RWPE1 (cell line): ENCODE measurements at regions not wholly inside any gene's neighbourhood (a gene's known extent, or its start where the extent isn't known, plus 50 kb on each side); places are given as distances from the start of the nearest gene placed in this dataset.
"Not testable (repeated sequence)": the region's sequence is repeated elsewhere in the genome, so short reads cannot be mapped to it uniquely, and the experiment has no call there.

Experiments
- CTCF ChIA-PET: fragments of 350-600 bp; sonication (Branson Sonifier 250); formaldehyde crosslinking; extraction: SDS; loops from one replicate; lab custom pipeline; 2021; lab: Yijun Ruan, JAX
- POLR2A ChIA-PET: fragments of 400-600 bp; formaldehyde crosslinking; extraction: SDS; loops from one replicate; lab custom pipeline; 2020; ENCODE audit warnings: antibody characterized with exemption; ENCODE audit not compliant: low non-redundant PET; lab: Yijun Ruan, JAX
- DNase-seq: peaks from one replicate; pipeline ENCODE4 v3.0.0; 2012; ENCODE audit warnings: low spot score
- H3K27ac ChIP-seq: fragments of 450-650 bp; 2 replicates; pipeline ENCODE4 v1.5.1; 2017
- CTCF ChIP-seq: fragments of 450-650 bp; conservative IDR thresholded peaks from 2 replicates; pipeline ENCODE4 v1.5.1; 2017; ENCODE audit warnings: low read depth, mild to moderate bottlenecking

GRCh38 chr4:26248647-26249046 is 72.2 kb upstream of the RBPJ start:
- ChIA-PET CTCF (interaction anchor here (0.6 to 0.7 kb wide), 2 partner anchors 38 to 41 kb away, joined by 3 to 6 read pairs; no protein-coding TSS in a partner anchor), POLR2A (no interaction called here)
- H3K27ac ChIP-seq = no peak overlapping the region
- TF ChIP-seq CTCF = no peak
- no peak for DNase-seq

- CTCF ChIA-PET = interaction anchor here (0.6 kb wide), 1 partner anchor 64 kb away, joined by 3 read pairs; no protein-coding TSS in a partner anchor
- TF ChIP-seq CTCF = no peak
- POLR2A ChIA-PET = interaction anchor here (0.8 kb wide), 1 partner anchor 27 kb away, joined by 9 read pairs; no protein-coding TSS in a partner anchor
- H3K27ac ChIP-seq = no peak overlapping the region
- DNase-seq = no peak
These were observed 68.3 kb upstream of the RBPJ start for GRCh38 chr4:26252349-26253025.

GRCh38 chr4:26253968-26254367 is 66.8 kb upstream of the RBPJ start:
- POLR2A ChIA-PET = no interaction called here
- TF ChIP-seq CTCF = no peak
- CTCF ChIA-PET = no interaction called here
- DNase-seq = no peak
- H3K27ac ChIP-seq = no peak overlapping the region

GRCh38 chr4:26255989-26256388 is 64.8 kb upstream of the RBPJ start:
- no peak for DNase-seq
- CTCF ChIA-PET = no interaction called here
- no peak overlapping the region for H3K27ac ChIP-seq
- TF ChIP-seq CTCF = no peak
- POLR2A ChIA-PET = no interaction called here

- DNase-seq, POLR2A ChIA-PET, H3K27ac ChIP-seq, CTCF ChIA-PET: not testable (repeated sequence)
These were observed 63.4 kb upstream of the RBPJ start for GRCh38 chr4:26257444-26257843.

- CTCF ChIA-PET = no interaction called here
These were observed 63.0 kb upstream of the RBPJ start for GRCh38 chr4:26257850-26258249.

More at GRCh38 chr4:26257850-26258249, 63.0 kb upstream of the RBPJ start:
- POLR2A ChIA-PET = no interaction called here
- no peak overlapping the region for H3K27ac ChIP-seq
- no peak for DNase-seq
- TF ChIP-seq CTCF = no peak
